ENCODE measurements at regions not wholly inside any gene's neighbourhood (a gene's known extent, or its start where the extent isn't known, plus 50 kb on each side); places are given as distances from the start of the nearest gene placed in this dataset.

DNA sequence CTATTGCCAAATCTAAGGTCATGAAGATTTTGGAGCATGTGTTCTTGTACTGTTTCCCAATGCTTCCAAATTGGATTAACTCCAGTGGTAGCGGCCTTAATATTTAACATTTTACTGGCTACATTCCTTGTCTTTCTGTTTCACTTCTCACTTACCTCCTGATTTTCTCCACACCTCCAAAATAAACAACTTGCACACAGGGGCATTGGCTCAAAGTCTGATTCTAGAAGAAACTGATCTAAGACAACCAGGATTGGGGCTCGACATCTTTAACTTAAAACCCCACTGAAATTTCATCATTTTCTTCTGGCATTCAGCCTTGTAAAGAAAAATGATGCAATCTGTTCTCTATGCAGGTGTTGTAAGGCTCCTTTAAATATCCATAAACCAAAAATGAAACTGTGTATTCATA is 557.9 kb upstream of the ID4 start:
- H3K36me3 ChIP-seq (ENCODE audit: control insufficient read depth, insufficient read depth, low read length), result no peaks in the 10 kb centered on the region
- peaks cover 0 to 3% of the 10 kb centered on the region in 2 experiments for H3K9me3 ChIP-seq (ENCODE audit: control insufficient read depth in 2 of 2, low read length in 2 of 2)
- no peaks in the 10 kb centered on the region for H3K27me3 Mint-ChIP-seq
- ATAC-seq (ENCODE audit: low read depth in 2 of 2), result no peak
- no peak overlapping the region for H3K27ac Mint-ChIP-seq
- H3K4me3 ChIP-seq (ENCODE audit: low read depth, low read length), result no peak overlapping the region
- DNase-seq, result no peak
- H3K4me1 ChIP-seq (ENCODE audit: control insufficient read depth, insufficient read depth, low read length, poor library complexity, severe bottlenecking), result no peaks in the 10 kb centered on the region
- no peaks in the 10 kb centered on the region for H3K36me3 Mint-ChIP-seq
- H3K9me3 Mint-ChIP-seq, result peaks cover 3 to 16% (median 8%) of the 10 kb centered on the region in 7 donors
- no peaks in the 10 kb centered on the region for H3K27me3 ChIP-seq (ENCODE audit: control insufficient read depth, insufficient read depth, low read length)
- H3K27ac ChIP-seq (ENCODE audit: insufficient read depth, low read length, poor library complexity, severe bottlenecking), result no peak overlapping the region
- H3K4me1 Mint-ChIP-seq, result no peaks in the 10 kb centered on the region
- no peak overlapping the region for H3K4me3 Mint-ChIP-seq

DNA sequence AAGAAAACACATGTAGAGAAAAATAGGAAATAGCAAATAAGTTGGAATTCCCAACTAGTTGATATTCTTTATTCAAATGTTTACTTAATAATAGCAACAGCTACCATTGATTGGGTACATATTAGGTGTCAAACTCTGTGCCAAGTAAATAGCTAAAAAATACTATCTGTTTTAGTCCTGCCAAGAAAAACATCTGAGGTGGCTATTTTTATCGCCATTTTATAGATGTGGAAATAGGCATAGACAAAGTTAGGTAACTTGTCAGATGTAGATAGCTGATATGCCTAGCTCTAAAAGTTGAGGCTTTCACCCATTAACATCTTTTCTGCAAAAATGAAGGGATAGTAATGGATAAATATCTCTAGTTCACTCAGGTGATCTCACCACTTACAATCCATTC is 549.2 kb upstream of the ID4 start:
- no peak for ATAC-seq (ENCODE audit: low read depth in 2 of 2)
- H3K9me3 ChIP-seq (ENCODE audit: control insufficient read depth in 2 of 2, low read length in 2 of 2), result no peaks in the 10 kb centered on the region
- Mint-ChIP-seq H3K4me1 (no peaks in the 10 kb centered on the region), H3K4me3 (no peak overlapping the region), H3K27me3 (no peaks in the 10 kb centered on the region), H3K27ac (no peak overlapping the region), H3K36me3 (no peaks in the 10 kb centered on the region), H3K9me3 (peaks cover 0 to 21% (median 3%) of the 10 kb centered on the region in 7 donors)
- H3K36me3 ChIP-seq (ENCODE audit: control insufficient read depth, insufficient read depth, low read length), result no peaks in the 10 kb centered on the region
- H3K27ac ChIP-seq (ENCODE audit: insufficient read depth, low read length, poor library complexity, severe bottlenecking), result no peak overlapping the region
- no peak for DNase-seq
- no peaks in the 10 kb centered on the region for H3K4me1 ChIP-seq (ENCODE audit: control insufficient read depth, insufficient read depth, low read length, poor library complexity, severe bottlenecking)
- no peaks in the 10 kb centered on the region for H3K27me3 ChIP-seq (ENCODE audit: control insufficient read depth, insufficient read depth, low read length)
- H3K4me3 ChIP-seq (ENCODE audit: low read depth, low read length), result no peak overlapping the region

DNA sequence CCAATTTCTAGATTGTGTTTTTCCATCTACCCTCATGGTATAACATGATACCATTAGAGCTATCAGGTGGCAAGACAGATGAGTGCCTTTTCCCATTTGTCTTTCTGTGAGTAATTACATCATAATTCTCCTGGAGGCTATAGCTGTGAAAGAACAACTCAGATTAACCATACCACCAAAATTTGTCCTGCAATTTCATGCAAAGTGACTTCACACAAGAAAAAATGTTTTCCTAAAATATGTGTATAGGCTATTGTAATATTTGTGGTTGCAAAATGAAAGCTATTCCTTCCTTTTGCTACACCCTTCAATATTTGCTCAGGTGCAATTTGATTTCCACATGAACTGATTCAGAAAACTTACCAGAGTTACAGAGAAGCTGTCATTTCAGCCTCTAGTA is 547.7 kb upstream of the ID4 start:
- H3K36me3 ChIP-seq (ENCODE audit: control insufficient read depth, insufficient read depth, low read length), result no peaks in the 10 kb centered on the region
- Mint-ChIP-seq H3K27me3 (no peaks in the 10 kb centered on the region), H3K9me3 (peaks cover 0 to 14% (median 3%) of the 10 kb centered on the region in 7 donors), H3K36me3 (no peaks in the 10 kb centered on the region), H3K4me3 (no peak overlapping the region), H3K4me1 (no peaks in the 10 kb centered on the region), H3K27ac (no peak overlapping the region)
- H3K4me1 ChIP-seq (ENCODE audit: control insufficient read depth, insufficient read depth, low read length, poor library complexity, severe bottlenecking), result no peaks in the 10 kb centered on the region
- H3K9me3 ChIP-seq (ENCODE audit: control insufficient read depth in 2 of 2, low read length in 2 of 2), result no peaks in the 10 kb centered on the region
- ATAC-seq (ENCODE audit: low read depth in 2 of 2) (no peak), DNase-seq (no peak)
- H3K27ac ChIP-seq (ENCODE audit: insufficient read depth, low read length, poor library complexity, severe bottlenecking), result no peak overlapping the region
- H3K27me3 ChIP-seq (ENCODE audit: control insufficient read depth, insufficient read depth, low read length), result no peaks in the 10 kb centered on the region
- no peak overlapping the region for H3K4me3 ChIP-seq (ENCODE audit: low read depth, low read length)

DNA sequence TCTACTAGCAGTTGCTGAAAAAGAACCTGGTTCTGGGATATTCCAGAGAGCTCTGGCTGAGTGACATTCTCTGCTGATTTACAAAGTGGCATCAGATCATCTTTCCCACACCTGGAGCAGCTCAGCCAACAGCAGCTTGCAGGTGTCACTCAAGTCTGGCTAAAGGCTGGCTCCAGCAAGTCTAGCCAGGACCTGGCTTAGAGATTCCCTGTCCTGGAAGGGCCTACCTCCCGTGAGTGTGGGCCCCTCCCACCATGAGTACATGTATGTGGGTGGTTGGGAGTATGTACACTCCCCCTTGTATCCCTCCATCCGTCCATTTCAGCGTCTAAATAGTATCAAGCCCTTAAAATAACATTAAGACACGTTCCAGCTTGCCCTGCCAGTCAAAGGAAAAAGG is 539.3 kb upstream of the ID4 start:
- Mint-ChIP-seq H3K4me3 (no peak overlapping the region), H3K27me3 (no peaks in the 10 kb centered on the region), H3K9me3 (peaks cover 0 to 10% (median 5%) of the 10 kb centered on the region in 7 donors), H3K27ac (no peak overlapping the region), H3K36me3 (no peaks in the 10 kb centered on the region), H3K4me1 (no peaks in the 10 kb centered on the region)
- no peak overlapping the region for H3K4me3 ChIP-seq (ENCODE audit: low read depth, low read length)
- no peak overlapping the region for H3K27ac ChIP-seq (ENCODE audit: insufficient read depth, low read length, poor library complexity, severe bottlenecking)
- ATAC-seq (ENCODE audit: low read depth in 2 of 2), result no peak
- no peaks in the 10 kb centered on the region for H3K27me3 ChIP-seq (ENCODE audit: control insufficient read depth, insufficient read depth, low read length)
- H3K9me3 ChIP-seq (ENCODE audit: control insufficient read depth in 2 of 2, low read length in 2 of 2), result no peaks in the 10 kb centered on the region
- H3K4me1 ChIP-seq (ENCODE audit: control insufficient read depth, insufficient read depth, low read length, poor library complexity, severe bottlenecking), result no peaks in the 10 kb centered on the region
- no peaks in the 10 kb centered on the region for H3K36me3 ChIP-seq (ENCODE audit: control insufficient read depth, insufficient read depth, low read length)
- no peak for DNase-seq

DNA sequence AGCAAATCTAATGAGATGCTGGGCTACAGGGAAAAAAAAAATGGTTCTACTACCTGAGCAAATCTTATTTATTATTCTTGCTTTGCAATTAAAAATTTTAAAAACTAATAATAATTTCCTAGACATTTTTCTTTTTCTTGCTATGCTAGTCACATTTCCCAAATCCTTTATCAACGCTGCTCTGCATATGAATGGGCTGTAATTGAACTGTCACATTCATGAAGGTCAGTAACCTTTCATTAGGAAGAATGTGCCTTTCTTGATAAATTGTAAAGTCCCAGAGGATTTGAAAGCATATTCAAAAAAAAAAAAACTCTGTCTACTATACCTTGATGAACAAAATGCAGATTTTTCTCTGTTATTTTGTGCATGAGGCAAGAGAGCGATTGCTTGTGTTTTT is 538.7 kb upstream of the ID4 start:
- Mint-ChIP-seq H3K36me3 (no peaks in the 10 kb centered on the region), H3K27ac (no peak overlapping the region), H3K4me1 (no peaks in the 10 kb centered on the region), H3K4me3 (no peak overlapping the region), H3K9me3 (peaks cover 0 to 10% (median 6%) of the 10 kb centered on the region in 7 donors), H3K27me3 (no peaks in the 10 kb centered on the region)
- no peaks in the 10 kb centered on the region for H3K27me3 ChIP-seq (ENCODE audit: control insufficient read depth, insufficient read depth, low read length)
- no peak overlapping the region for H3K4me3 ChIP-seq (ENCODE audit: low read depth, low read length)
- no peak overlapping the region for H3K27ac ChIP-seq (ENCODE audit: insufficient read depth, low read length, poor library complexity, severe bottlenecking)
- H3K36me3 ChIP-seq (ENCODE audit: control insufficient read depth, insufficient read depth, low read length), result no peaks in the 10 kb centered on the region
- no peaks in the 10 kb centered on the region for H3K4me1 ChIP-seq (ENCODE audit: control insufficient read depth, insufficient read depth, low read length, poor library complexity, severe bottlenecking)
- no peak for ATAC-seq (ENCODE audit: low read depth in 2 of 2)
- no peak for DNase-seq
- H3K9me3 ChIP-seq (ENCODE audit: control insufficient read depth in 2 of 2, low read length in 2 of 2), result no peaks in the 10 kb centered on the region

DNA sequence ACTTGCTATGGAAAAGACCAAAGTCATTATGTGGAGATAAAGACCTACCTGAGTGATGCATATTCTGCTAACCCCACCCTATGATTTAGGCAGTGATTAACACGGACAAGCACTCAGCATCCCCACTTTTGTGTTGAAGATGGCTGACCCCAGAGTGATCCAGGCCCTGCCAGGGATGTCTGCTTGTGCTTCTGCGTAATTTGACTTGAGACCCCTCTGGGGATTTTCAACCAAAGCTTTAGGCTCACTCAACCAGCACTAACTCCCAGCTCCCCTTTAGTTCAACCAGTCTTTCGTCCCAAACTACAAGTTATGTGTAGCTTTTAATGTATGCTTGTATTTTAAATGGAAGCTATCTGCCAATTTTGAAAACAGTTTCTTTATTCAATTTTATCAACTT is 538.0 kb upstream of the ID4 start:
- H3K27me3 Mint-ChIP-seq, result no peaks in the 10 kb centered on the region
- Histone ChIP-seq H3K36me3 (ENCODE audit: control insufficient read depth, insufficient read depth, low read length) (no peaks in the 10 kb centered on the region), H3K27ac (ENCODE audit: insufficient read depth, low read length, poor library complexity, severe bottlenecking) (no peak overlapping the region), H3K9me3 (ENCODE audit: control insufficient read depth in 2 of 2, low read length in 2 of 2) (no peaks in the 10 kb centered on the region), H3K4me1 (ENCODE audit: control insufficient read depth, insufficient read depth, low read length, poor library complexity, severe bottlenecking) (no peaks in the 10 kb centered on the region), H3K4me3 (ENCODE audit: low read depth, low read length) (no peak overlapping the region), H3K27me3 (ENCODE audit: control insufficient read depth, insufficient read depth, low read length) (no peaks in the 10 kb centered on the region)
- DNase-seq (no peak), ATAC-seq (ENCODE audit: low read depth in 2 of 2) (no peak)
- H3K27ac Mint-ChIP-seq, result no peak overlapping the region
- H3K4me3 Mint-ChIP-seq, result no peak overlapping the region
- peaks cover 0 to 10% (median 6%) of the 10 kb centered on the region in 7 donors for H3K9me3 Mint-ChIP-seq
- no peaks in the 10 kb centered on the region for H3K4me1 Mint-ChIP-seq
- H3K36me3 Mint-ChIP-seq, result no peaks in the 10 kb centered on the region

DNA sequence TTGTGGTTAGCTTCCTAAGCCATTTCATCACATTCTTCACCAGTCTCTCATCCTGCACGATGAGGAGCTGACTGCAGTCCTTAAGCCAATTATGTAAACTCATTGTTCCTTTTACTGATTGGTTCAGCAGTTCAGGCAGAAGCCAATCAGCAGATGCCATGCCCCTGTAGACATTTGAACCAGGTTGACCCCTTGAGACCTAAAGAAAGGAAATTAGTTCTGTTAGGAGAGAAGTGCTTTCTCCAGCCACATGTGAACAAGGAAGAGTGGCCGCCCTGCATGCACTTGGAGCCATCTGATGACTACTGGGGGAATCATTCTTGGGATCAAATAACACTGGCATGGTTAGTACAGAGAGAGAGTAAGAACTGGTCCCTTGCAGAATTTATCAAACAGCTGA is 535.2 kb upstream of the ID4 start:
- Histone ChIP-seq H3K9me3 (ENCODE audit: control insufficient read depth in 2 of 2, low read length in 2 of 2) (no peaks in the 10 kb centered on the region), H3K36me3 (ENCODE audit: control insufficient read depth, insufficient read depth, low read length) (no peaks in the 10 kb centered on the region), H3K27ac (ENCODE audit: insufficient read depth, low read length, poor library complexity, severe bottlenecking) (no peak overlapping the region), H3K27me3 (ENCODE audit: control insufficient read depth, insufficient read depth, low read length) (no peaks in the 10 kb centered on the region), H3K4me3 (ENCODE audit: low read depth, low read length) (no peak overlapping the region), H3K4me1 (ENCODE audit: control insufficient read depth, insufficient read depth, low read length, poor library complexity, severe bottlenecking) (no peaks in the 10 kb centered on the region)
- peaks cover 0 to 9% (median 4%) of the 10 kb centered on the region in 7 donors for H3K9me3 Mint-ChIP-seq
- no peak overlapping the region for H3K4me3 Mint-ChIP-seq
- no peaks in the 10 kb centered on the region for H3K36me3 Mint-ChIP-seq
- no peak for ATAC-seq (ENCODE audit: low read depth in 2 of 2)
- no peak for DNase-seq
- no peaks in the 10 kb centered on the region for H3K4me1 Mint-ChIP-seq
- no peaks in the 10 kb centered on the region for H3K27me3 Mint-ChIP-seq
- no peak overlapping the region for H3K27ac Mint-ChIP-seq

DNA sequence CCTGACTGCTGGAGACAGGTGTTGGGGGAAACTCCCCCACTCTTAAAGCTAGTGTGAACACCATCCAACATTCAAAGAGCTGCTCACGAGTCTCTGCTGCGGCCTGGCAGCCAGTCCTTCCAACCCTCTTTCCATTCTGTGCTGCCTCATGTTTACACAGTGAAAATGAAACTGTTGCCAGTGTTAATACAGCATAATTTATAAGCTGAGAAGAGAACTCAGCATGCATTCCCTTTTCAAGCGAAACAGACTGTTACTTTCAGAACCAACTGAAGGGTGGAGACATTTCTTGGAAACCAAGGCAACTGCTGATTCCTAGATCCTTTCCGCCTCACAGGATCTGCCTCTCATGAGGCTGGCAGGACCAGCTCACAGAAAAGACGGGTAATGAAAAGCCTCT is 533.8 kb upstream of the ID4 start:
- Histone ChIP-seq H3K27me3 (ENCODE audit: control insufficient read depth, insufficient read depth, low read length) (no peaks in the 10 kb centered on the region), H3K36me3 (ENCODE audit: control insufficient read depth, insufficient read depth, low read length) (no peaks in the 10 kb centered on the region), H3K9me3 (ENCODE audit: control insufficient read depth in 2 of 2, low read length in 2 of 2) (no peaks in the 10 kb centered on the region), H3K4me3 (ENCODE audit: low read depth, low read length) (no peak overlapping the region), H3K4me1 (ENCODE audit: control insufficient read depth, insufficient read depth, low read length, poor library complexity, severe bottlenecking) (no peaks in the 10 kb centered on the region), H3K27ac (ENCODE audit: insufficient read depth, low read length, poor library complexity, severe bottlenecking) (no peak overlapping the region)
- Mint-ChIP-seq H3K27me3 (no peaks in the 10 kb centered on the region), H3K27ac (no peak overlapping the region), H3K36me3 (no peaks in the 10 kb centered on the region), H3K9me3 (peaks cover 0 to 7% (median 4%) of the 10 kb centered on the region in 7 donors), H3K4me1 (no peaks in the 10 kb centered on the region), H3K4me3 (no peak overlapping the region)
- ATAC-seq (ENCODE audit: low read depth in 2 of 2) (no peak), DNase-seq (no peak)

All from CD4-positive, CD25-positive, alpha-beta regulatory T cell (primary cell).